ENCODE measurements at regions not wholly inside any gene's neighbourhood (a gene's known extent, or its start where the extent isn't known, plus 50 kb on each side); places are given as distances from the start of the nearest gene placed in this dataset.

DNA sequence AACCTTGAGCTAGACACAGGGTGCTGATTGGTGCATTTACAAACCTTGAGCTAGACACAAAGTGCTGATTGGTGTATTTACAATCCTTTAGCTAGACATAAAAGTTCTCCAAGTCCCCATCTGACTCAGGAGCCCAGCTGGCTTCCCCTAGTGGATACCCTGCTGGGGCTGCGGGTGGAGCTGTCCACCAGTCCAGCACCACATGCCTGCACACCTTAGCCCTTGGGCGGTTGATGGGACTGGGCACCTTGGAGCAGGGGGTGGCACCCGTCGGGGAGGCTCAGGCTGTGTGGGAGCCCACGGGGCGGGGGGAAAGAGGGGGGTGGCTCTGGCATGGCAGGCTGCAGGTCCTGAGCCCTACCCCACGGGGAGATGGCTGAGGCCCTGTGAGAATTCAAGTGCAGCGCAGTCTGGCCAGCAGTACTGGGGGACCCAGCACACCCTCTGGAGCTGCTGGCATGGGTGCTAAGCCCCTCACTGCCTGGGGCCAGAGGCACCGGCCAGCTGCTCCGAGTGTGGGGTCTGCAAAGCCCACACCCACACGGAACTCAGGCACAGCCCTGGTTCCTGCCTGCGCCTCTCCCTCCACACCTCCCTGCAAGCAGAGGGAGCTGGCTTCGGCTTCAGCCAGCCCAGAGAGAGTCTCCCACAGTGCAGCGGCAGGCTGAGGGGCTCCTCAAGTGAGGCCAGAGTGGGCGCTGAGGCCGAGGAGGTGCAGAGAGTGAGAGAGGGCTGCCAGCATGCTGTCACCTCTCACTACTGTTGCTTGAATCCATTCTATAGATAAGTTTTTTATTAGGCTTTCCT, 369.8 kb upstream of the SMIM30 start:
- 89% methylated on average over 7 of the region's 16 CpGs for WGBS
- Histone ChIP-seq H3K9me3 (peaks cover 0 to 3% (median 0%) of the 10 kb centered on the region in 4 donors), H3K4me3 (no peak overlapping the region), H3K27ac (replicated peaks in 1 of 4) (no peak overlapping the region), H3K4me1 (no peaks in the 10 kb centered on the region), H3K27me3 (no peaks in the 10 kb centered on the region), H3K36me3 (no peaks in the 10 kb centered on the region)
- intact Hi-C loops (cut with DNase I): no loop called here
- no peak for DNase-seq (ENCODE audit: extremely low spot score)
- TF ChIP-seq EP300 (IDR thresholded peaks at IDR 0.05): no peak
- TF ChIP-seq, protein P1, sequence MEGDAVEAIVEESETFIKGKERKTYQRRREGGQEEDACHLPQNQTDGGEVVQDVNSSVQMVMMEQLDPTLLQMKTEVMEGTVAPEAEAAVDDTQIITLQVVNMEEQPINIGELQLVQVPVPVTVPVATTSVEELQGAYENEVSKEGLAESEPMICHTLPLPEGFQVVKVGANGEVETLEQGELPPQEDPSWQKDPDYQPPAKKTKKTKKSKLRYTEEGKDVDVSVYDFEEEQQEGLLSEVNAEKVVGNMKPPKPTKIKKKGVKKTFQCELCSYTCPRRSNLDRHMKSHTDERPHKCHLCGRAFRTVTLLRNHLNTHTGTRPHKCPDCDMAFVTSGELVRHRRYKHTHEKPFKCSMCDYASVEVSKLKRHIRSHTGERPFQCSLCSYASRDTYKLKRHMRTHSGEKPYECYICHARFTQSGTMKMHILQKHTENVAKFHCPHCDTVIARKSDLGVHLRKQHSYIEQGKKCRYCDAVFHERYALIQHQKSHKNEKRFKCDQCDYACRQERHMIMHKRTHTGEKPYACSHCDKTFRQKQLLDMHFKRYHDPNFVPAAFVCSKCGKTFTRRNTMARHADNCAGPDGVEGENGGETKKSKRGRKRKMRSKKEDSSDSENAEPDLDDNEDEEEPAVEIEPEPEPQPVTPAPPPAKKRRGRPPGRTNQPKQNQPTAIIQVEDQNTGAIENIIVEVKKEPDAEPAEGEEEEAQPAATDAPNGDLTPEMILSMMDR (IDR thresholded peaks at IDR 0.05): no peak
- TF ChIP-seq POLR2AphosphoS5 (IDR thresholded peaks at IDR 0.05): no peak
- TF ChIP-seq POLR2A (IDR thresholded peaks at IDR 0.05; ENCODE audit: low read depth): no peak

- WGBS: 84% methylated on average over 2 of the region's 2 CpGs
- Histone ChIP-seq H3K27me3 (no peaks in the 10 kb centered on the region), H3K27ac (replicated peaks in 1 of 4) (no peak overlapping the region), H3K9me3 (peaks cover 0 to 3% (median 0%) of the 10 kb centered on the region in 4 donors), H3K36me3 (no peaks in the 10 kb centered on the region), H3K4me1 (no peaks in the 10 kb centered on the region), H3K4me3 (no peak overlapping the region)
- intact Hi-C loops (cut with DNase I): no loop called here
- TF ChIP-seq EP300 (IDR thresholded peaks at IDR 0.05) (no peak), POLR2A (IDR thresholded peaks at IDR 0.05; ENCODE audit: low read depth) (no peak), POLR2AphosphoS5 (IDR thresholded peaks at IDR 0.05) (no peak)
- TF ChIP-seq, protein P1 (IDR thresholded peaks at IDR 0.05): no peak
- DNase-seq (ENCODE audit: extremely low spot score): no peak
Measured at GRCh38 chr7:113486548-113486947, 368.2 kb upstream of the SMIM30 start.

DNA sequence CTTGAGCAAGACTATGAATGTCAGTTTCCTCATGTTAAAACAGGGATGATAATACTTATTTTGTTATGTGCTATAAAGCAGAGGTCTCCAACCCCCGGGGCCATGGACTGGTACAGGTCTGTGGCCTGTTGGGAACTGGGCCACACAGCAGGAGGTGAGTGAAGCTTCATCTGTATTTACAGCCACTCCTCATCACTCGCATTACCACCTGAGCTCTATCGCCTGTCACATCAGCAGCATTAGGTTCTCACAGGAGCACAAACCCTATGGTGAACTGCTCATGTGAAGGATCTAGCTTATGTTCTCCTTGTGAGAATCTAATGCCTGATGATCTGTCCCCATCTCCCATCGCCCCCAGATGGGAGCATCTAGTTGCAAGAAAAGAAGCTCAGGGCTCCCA, 365.3 kb upstream of the SMIM30 start:
- intact Hi-C loops (cut with DNase I): no loop called here
- no peak overlapping the region for H3K4me3 ChIP-seq

DNA sequence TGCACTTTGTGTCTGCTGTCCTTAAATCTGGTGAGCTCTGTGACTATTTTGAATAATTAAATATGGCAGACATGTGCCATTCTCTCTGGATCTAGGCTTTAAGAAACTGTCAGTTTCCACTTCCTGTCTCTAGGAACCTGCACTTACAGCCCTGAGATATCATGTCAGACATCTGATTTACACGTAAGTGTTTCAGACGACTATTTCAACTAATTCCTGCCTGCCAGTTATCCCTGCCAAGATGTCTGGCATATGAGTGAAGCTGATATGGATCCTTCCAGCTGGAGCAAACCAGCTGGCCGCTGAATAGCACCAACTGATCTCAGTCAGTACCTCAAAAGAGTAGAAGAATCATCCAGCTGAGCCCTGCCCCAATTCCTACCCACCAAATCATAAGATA, 362.2 kb upstream of the SMIM30 start:
- no peak for DNase-seq (ENCODE audit: extremely low spot score)
- Histone ChIP-seq H3K27me3 (no peaks in the 10 kb centered on the region), H3K9me3 (peaks cover 0 to 5% (median under 1%) of the 10 kb centered on the region in 4 donors), H3K36me3 (no peaks in the 10 kb centered on the region), H3K4me3 (no peak overlapping the region), H3K27ac (replicated peaks in 1 of 4) (no peak overlapping the region), H3K4me1 (no peaks in the 10 kb centered on the region)
- 77% methylated on average over 3 of the region's 3 CpGs for WGBS
- no peak for TF ChIP-seq EP300 (IDR thresholded peaks at IDR 0.05)
- no peak for TF ChIP-seq POLR2A (IDR thresholded peaks at IDR 0.05; ENCODE audit: low read depth)
- no peak for TF ChIP-seq POLR2AphosphoS5 (IDR thresholded peaks at IDR 0.05)
- TF ChIP-seq, protein P1 (IDR thresholded peaks at IDR 0.05): no peak
- intact Hi-C loops (cut with DNase I): no loop called here

More for the DNA sequence above, 365.3 kb upstream of the SMIM30 start:
- H3K9me3 ChIP-seq: peaks cover 0 to 3% (median 0%) of the 10 kb centered on the region in 4 donors
- 90% methylated on average over 4 of the region's 4 CpGs for WGBS
- DNase-seq (ENCODE audit: extremely low spot score): no peak
- TF ChIP-seq POLR2AphosphoS5 (IDR thresholded peaks at IDR 0.05): no peak
- no peak for TF ChIP-seq POLR2A (IDR thresholded peaks at IDR 0.05; ENCODE audit: low read depth)
- TF ChIP-seq, protein P1 (IDR thresholded peaks at IDR 0.05): no peak
- no peaks in the 10 kb centered on the region for H3K27me3 ChIP-seq
- no peaks in the 10 kb centered on the region for H3K4me1 ChIP-seq
- H3K27ac ChIP-seq (replicated peaks in 1 of 4): no peak overlapping the region
- H3K36me3 ChIP-seq: no peaks in the 10 kb centered on the region

All from esophagus muscularis mucosa (tissue), 4 donors.